Mesothelial cell of epicardium (in vitro differentiated cells): ENCODE measurements at regions not wholly inside any gene's neighbourhood (a gene's known extent, or its start where the extent isn't known, plus 50 kb on each side); places are given as distances from the start of the nearest gene placed in this dataset.

Source experiments
- DNase-seq, 2 experiments: peaks; one replicate each; pipeline ENCODE4 v3.0.0; 2021; ENCODE audit warnings: low spot score in 2 of 2; ENCODE audit not compliant: unreplicated experiment in 2 of 2
- H3K27ac Mint-ChIP-seq: 2 replicates; pipeline ENCODE4 v1.8.0; 2021; ENCODE audit warnings: mixed read lengths
- H3K27me3 Mint-ChIP-seq: 2 replicates; pipeline ENCODE4 v1.8.0; 2021; ENCODE audit warnings: low read depth, mixed read lengths
- H3K36me3 Mint-ChIP-seq: 2 replicates; pipeline ENCODE4 v1.8.0; 2021; ENCODE audit warnings: mixed read lengths
- H3K4me1 Mint-ChIP-seq: 2 replicates; pipeline ENCODE4 v1.8.0; 2021; ENCODE audit warnings: mixed read lengths
- H3K4me3 Mint-ChIP-seq: 2 replicates; pipeline ENCODE4 v1.8.0; 2021; ENCODE audit warnings: mild to moderate bottlenecking, moderate library complexity, mixed read lengths
- H3K9me3 Mint-ChIP-seq: 2 replicates; pipeline ENCODE4 v1.8.0; 2021; ENCODE audit warnings: mixed read lengths
- TF ChIP-seq, protein P1 (sequence below): fragments of 200-600 bp; sonication (generic); IDR thresholded peaks from one replicate; pipeline ENCODE4 v1.5.0; 2021; ENCODE audit warnings: antibody characterized with exemption; ENCODE audit not compliant: unreplicated experiment

DNA sequence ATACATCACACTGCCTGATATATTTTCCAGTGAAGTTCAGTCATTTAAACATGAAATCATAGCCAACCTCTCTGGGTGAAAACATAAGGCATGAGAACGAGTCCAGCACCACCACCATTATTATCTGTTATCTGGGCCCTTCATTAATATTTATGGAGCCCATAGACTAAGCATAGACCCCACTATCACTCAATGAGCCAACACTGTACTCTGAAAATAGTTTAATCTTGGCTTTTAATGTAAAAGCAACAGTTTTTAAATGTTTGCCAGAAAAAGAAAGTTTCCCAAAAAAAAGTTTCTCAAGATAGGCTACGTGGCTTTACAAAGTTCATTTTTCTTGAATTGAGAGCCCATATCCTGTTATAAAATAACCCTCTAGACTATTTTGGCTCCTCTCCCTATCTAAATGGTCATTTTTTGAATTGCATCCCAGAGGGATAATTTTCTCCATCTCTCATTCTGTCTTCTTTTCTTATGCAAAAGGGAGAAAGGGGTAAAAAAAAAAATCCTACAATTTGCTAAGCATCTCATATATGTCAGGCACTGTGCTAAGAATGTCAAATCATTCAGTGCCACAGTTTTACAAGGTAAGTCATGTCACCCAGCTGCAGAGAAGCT lies 66.1 kb downstream of the FZD1 start:
- Mint-ChIP-seq H3K27ac (peak overlapping the region; percentile 27), H3K4me1 (peaks cover 19% of the 10 kb centered on the region), H3K36me3 (no peaks in the 10 kb centered on the region), H3K27me3 (peaks cover 5% of the 10 kb centered on the region), H3K9me3 (no peaks in the 10 kb centered on the region), H3K4me3 (no peak overlapping the region)
- TF ChIP-seq, protein P1, sequence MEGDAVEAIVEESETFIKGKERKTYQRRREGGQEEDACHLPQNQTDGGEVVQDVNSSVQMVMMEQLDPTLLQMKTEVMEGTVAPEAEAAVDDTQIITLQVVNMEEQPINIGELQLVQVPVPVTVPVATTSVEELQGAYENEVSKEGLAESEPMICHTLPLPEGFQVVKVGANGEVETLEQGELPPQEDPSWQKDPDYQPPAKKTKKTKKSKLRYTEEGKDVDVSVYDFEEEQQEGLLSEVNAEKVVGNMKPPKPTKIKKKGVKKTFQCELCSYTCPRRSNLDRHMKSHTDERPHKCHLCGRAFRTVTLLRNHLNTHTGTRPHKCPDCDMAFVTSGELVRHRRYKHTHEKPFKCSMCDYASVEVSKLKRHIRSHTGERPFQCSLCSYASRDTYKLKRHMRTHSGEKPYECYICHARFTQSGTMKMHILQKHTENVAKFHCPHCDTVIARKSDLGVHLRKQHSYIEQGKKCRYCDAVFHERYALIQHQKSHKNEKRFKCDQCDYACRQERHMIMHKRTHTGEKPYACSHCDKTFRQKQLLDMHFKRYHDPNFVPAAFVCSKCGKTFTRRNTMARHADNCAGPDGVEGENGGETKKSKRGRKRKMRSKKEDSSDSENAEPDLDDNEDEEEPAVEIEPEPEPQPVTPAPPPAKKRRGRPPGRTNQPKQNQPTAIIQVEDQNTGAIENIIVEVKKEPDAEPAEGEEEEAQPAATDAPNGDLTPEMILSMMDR: no peak
- DNase-seq: no peak

DNA sequence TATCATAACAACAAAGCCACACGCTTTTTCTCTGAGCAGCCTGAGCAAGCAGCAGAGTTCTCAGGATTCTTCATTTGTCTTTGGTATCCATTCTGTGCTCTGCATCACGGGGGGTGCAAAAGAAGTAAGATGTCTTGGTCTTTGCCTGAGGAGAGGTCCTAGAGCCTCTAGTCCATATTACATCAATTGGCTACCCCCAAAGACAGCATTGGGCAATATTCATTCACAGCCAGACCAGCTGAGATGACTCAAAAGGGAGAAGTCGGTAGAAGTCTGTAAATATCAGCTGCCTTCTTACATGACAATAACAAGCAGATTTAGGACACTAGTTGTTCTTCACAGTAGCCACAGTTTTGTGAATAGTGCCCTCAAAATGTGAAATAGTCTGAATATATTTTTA lies 66.6 kb downstream of the FZD1 start:
- peaks cover 7% of the 10 kb centered on the region for H3K27me3 Mint-ChIP-seq
- H3K36me3 Mint-ChIP-seq: no peaks in the 10 kb centered on the region
- no peak overlapping the region for H3K4me3 Mint-ChIP-seq
- H3K9me3 Mint-ChIP-seq: no peaks in the 10 kb centered on the region
- peaks cover 15% of the 10 kb centered on the region for H3K4me1 Mint-ChIP-seq
- H3K27ac Mint-ChIP-seq: peak overlapping the region; percentile 27
- DNase-seq: no peak
- TF ChIP-seq, protein P1: no peak

DNA sequence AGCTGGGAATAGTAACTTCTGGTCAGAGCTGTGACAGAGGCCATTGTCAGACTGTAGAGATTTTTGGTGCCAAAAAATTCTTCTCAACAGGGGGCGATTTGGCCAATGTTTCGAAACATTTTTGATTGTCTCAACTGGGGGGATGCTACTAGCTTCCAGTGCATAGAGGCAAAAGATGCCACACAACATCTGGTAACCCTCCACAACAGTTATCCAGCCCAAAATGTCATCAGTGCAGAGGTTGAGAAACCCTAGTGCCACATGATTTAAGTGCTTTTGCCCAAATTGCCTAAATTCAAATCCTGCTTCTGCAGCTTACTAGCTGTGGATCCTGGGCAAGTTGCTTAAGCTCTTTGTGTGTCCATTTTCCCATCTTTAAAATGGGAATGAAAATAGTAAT lies 71.9 kb downstream of the FZD1 start:
- no peaks in the 10 kb centered on the region for H3K36me3 Mint-ChIP-seq
- no peaks in the 10 kb centered on the region for H3K4me1 Mint-ChIP-seq
- no peak overlapping the region for H3K27ac Mint-ChIP-seq
- TF ChIP-seq, protein P1: no peak
- no peak overlapping the region for H3K4me3 Mint-ChIP-seq
- DNase-seq: no peak
- H3K27me3 Mint-ChIP-seq: peaks cover 7% of the 10 kb centered on the region
- H3K9me3 Mint-ChIP-seq: peaks cover 7% of the 10 kb centered on the region

DNA sequence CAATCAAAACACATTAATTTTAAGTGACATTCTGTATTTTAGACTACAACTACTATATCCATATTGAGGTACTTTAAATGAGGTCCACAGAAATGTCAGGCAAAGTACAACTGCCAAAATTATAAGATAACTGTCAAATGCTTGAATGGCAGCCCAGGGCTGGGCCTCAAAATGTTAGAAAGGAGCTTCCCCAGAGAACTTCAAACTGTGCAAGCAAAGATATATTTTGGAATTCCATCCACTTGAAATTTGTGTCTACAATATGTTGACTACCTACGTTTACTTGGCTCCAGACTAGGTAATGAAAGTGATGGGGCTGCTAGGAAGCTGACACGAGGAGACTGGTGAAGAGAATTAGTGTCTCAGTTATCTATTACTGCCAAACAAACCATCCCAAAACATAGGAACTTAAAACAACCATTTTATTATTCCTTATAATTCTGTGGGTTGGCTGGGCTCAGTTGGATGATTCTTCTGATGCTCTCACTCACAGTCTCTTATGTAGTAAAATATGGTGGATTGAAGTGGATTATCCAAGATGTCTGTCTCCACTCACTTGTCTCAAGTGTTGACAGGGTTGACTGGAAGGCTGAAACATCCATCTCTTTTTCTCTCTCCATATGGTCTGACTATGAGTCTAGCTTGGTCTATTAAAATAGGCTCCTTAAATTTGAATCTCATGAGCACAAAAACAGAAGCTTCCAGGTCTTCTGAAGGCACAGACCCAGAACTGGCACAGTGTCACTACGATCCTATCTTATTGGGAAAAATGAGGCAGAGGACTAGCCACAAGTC lies 74.2 kb downstream of the FZD1 start:
- Mint-ChIP-seq H3K27ac (no peak overlapping the region), H3K27me3 (peaks cover 7% of the 10 kb centered on the region), H3K36me3 (no peaks in the 10 kb centered on the region), H3K4me3 (no peak overlapping the region), H3K9me3 (peaks cover 7% of the 10 kb centered on the region), H3K4me1 (peaks cover 8% of the 10 kb centered on the region)
- DNase-seq: no peak
- TF ChIP-seq, protein P1: no peak

DNA sequence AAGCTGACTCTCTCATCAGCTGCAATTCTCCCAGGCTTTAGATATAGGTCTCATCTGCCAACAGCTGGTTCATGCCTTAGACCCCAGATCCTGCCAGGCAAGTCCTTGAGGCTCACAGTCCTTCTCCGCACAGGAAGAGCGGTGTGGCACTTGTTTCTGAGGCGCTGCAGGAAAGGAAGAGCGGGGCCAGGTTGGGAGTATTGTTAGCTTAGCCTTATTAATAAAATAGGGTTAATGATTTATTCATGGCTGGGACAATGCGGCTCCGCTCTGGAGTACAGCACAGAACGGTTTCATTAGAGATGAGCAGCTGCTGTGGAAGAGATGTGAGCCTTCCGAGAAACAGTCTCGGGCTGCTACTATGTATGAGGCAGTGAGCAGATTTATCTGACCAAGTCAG lies 78.1 kb downstream of the FZD1 start:
- no peak overlapping the region for H3K27ac Mint-ChIP-seq
- H3K27me3 Mint-ChIP-seq: peaks cover 3% of the 10 kb centered on the region
- TF ChIP-seq, protein P1: no peak
- no peaks in the 10 kb centered on the region for H3K36me3 Mint-ChIP-seq
- H3K4me3 Mint-ChIP-seq: no peak overlapping the region
- DNase-seq: no peak
- H3K4me1 Mint-ChIP-seq: peaks cover 28% of the 10 kb centered on the region
- H3K9me3 Mint-ChIP-seq: peaks cover 7% of the 10 kb centered on the region
